D721Med (cell line): ENCODE measurements at regions not wholly inside any gene's neighbourhood (a gene's known extent, or its start where the extent isn't known, plus 50 kb on each side); places are given as distances from the start of the nearest gene placed in this dataset.

ENCODE experiments used
- DNase-seq: peaks from one replicate; pipeline ENCODE4 v3.0.0; 2011; ENCODE audit warnings: low spot score; ENCODE audit not compliant: insufficient read length
- FAIRE-seq: peaks from 2 replicates; lab custom pipeline; 2011; peaks lifted over from hg19 to GRCh38; lab: Jason Lieb, UNC
- TF ChIP-seq, protein P1 (sequence below): IDR thresholded peaks from 2 replicates; pipeline ENCODE4 v1.5.1; 2012; ENCODE audit warnings: mild to moderate bottlenecking, control low read depth; ENCODE audit not compliant: insufficient read depth; ENCODE audit errors: missing control alignments

DNA sequence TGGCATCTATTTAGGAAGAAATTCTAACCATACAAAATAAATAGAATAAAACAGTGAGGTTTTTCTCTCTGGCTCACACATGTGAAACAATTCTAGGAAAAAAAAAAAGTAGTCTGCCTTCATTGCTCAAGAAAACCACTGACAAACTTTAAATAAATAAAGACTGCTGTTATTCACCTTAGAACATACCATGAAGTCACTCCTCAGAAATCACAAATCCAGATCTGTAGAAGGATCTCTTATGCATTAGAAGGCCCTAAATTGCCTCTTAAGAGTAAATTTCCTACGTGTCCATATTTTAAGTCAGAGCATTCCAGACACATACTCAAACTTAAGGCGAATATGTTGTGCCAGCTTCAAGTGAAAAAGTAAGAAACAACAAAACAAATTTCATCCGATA, 217.3 kb downstream of the ZIC4 start:
- DNase-seq (no peak), FAIRE-seq (no peak)
- TF ChIP-seq, protein P1, sequence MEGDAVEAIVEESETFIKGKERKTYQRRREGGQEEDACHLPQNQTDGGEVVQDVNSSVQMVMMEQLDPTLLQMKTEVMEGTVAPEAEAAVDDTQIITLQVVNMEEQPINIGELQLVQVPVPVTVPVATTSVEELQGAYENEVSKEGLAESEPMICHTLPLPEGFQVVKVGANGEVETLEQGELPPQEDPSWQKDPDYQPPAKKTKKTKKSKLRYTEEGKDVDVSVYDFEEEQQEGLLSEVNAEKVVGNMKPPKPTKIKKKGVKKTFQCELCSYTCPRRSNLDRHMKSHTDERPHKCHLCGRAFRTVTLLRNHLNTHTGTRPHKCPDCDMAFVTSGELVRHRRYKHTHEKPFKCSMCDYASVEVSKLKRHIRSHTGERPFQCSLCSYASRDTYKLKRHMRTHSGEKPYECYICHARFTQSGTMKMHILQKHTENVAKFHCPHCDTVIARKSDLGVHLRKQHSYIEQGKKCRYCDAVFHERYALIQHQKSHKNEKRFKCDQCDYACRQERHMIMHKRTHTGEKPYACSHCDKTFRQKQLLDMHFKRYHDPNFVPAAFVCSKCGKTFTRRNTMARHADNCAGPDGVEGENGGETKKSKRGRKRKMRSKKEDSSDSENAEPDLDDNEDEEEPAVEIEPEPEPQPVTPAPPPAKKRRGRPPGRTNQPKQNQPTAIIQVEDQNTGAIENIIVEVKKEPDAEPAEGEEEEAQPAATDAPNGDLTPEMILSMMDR = no peak

GRCh38 chr3:147187687-147188086, 218.7 kb downstream of the ZIC4 start:
- TF ChIP-seq, protein P1 = no peak
- DNase-seq (no peak), FAIRE-seq (no peak)

DNA sequence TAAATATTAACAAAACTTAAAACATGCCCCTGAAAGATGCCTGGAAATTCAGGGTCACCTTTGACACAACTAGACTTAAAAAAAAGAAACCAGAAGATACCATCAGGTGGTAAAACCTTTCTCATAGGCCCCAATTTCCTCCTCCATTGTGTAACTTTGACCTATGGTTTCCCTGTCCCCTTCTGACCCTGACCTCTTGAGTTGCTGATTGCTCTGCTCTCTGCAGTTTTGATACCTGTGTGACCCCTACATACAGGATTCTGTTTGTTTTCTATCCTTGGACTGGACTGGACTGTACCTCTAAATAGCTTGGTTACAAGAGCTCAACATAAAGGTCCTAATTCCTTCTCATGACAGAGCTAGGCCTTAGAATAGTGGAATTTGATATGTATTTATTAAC, 220.6 kb downstream of the ZIC4 start:
- DNase-seq = no peak
- TF ChIP-seq, protein P1 = no peak
- FAIRE-seq = no peak

- TF ChIP-seq, protein P1 = no peak
- DNase-seq (no peak), FAIRE-seq (no peak)
Measured at GRCh38 chr3:147184794-147185193, 221.5 kb downstream of the ZIC4 start.

DNA sequence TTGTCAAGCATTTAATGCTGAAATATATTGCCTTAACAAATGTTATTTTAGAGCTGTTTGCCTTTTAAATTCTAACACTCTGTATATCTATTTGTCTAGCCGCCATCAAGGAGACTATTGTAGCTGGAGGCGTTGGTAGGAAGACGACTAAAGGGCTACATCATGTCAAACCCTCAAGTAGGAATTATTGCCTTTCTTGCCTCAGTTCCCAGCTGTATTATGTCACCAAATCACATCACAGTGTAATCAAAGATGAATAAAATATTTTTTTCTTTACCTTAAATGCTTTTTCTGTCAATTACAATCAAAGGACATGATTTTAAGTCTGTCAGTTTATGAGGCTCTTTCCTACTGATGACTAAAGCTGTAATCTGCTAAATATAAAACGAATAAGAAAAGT, 233.1 kb downstream of the ZIC4 start:
- FAIRE-seq = no peak
- TF ChIP-seq, protein P1 = no peak
- no peak for DNase-seq

DNA sequence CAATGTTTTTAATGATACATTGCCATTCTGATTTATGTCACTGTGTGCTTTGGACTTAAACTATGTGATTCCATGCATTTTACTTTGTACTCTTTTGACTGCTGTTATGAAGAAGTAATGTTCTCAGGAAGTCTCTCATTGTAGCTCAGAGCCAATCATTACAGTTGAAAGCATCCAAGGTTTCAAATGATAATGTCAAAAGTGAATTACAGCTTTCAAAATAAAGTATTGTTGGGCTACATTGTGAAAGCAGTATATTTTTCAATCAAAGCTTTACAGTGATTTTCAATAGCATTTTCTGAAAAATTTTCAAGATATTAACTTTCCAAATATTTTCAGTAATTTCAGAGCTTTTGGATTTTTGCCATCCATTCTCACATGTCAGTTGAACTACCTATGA, 243.6 kb downstream of the ZIC4 start:
- no peak for DNase-seq
- TF ChIP-seq, protein P1 = no peak
- no peak for FAIRE-seq

- DNase-seq = no peak
Measured at GRCh38 chr3:147161833-147162232, 244.5 kb downstream of the ZIC4 start.

More at GRCh38 chr3:147161833-147162232, 244.5 kb downstream of the ZIC4 start:
- no peak for FAIRE-seq
- TF ChIP-seq, protein P1 = no peak
